GM12872 (cell line): ENCODE measurements at regions not wholly inside any gene's neighbourhood (a gene's known extent, or its start where the extent isn't known, plus 50 kb on each side); places are given as distances from the start of the nearest gene placed in this dataset.

ENCODE experiments used
- CTCF ChIP-seq: IDR thresholded peaks from 3 replicates; pipeline ENCODE4 v1.5.1; 2011; ENCODE audit warnings: low read depth, mild to moderate bottlenecking, low read length, moderate library complexity; ENCODE audit not compliant: insufficient read depth

GRCh38 chr2:21443494-21444105, 319.8 kb downstream of the TDRD15 start:
- TF ChIP-seq CTCF = no peak

GRCh38 chr2:21449881-21450280, 326.1 kb downstream of the TDRD15 start:
- no peak for TF ChIP-seq CTCF

GRCh38 chr2:21451403-21451802, 327.6 kb downstream of the TDRD15 start:
- no peak for TF ChIP-seq CTCF

GRCh38 chr2:21452263-21452662, 328.5 kb downstream of the TDRD15 start:
- no peak for TF ChIP-seq CTCF

GRCh38 chr2:21452678-21453077, 328.9 kb downstream of the TDRD15 start:
- TF ChIP-seq CTCF = no peak

GRCh38 chr2:21453723-21454450, 330.1 kb downstream of the TDRD15 start:
- no peak for TF ChIP-seq CTCF

GRCh38 chr2:21454839-21455238, 331.1 kb downstream of the TDRD15 start:
- TF ChIP-seq CTCF = no peak
